Endodermal cell (in vitro differentiated cells): ENCODE measurements at regions not wholly inside any gene's neighbourhood (a gene's known extent, or its start where the extent isn't known, plus 50 kb on each side); places are given as distances from the start of the nearest gene placed in this dataset.
A peak's percentile ranks its signal among the peaks of the same experiment; 100 is the strongest.

Source experiments
- DNase-seq: peaks from one replicate; pipeline ENCODE4 v3.0.0-alpha.2; 2017
- H3K27ac ChIP-seq: 2 replicates; pipeline ENCODE4 v1.5.1; 2013; ENCODE audit warnings: mild to moderate bottlenecking, low read depth, low read length, moderate library complexity
- H3K27me3 ChIP-seq: 2 replicates; pipeline ENCODE4 v1.6.1; 2013; ENCODE audit warnings: mild to moderate bottlenecking, low read length, moderate library complexity; ENCODE audit not compliant: insufficient read depth, control insufficient read depth, poor library complexity, severe bottlenecking
- H3K36me3 ChIP-seq: 2 replicates; pipeline ENCODE4 v1.7.0; 2013; ENCODE audit warnings: mild to moderate bottlenecking, low read length, moderate library complexity; ENCODE audit not compliant: control insufficient read depth, insufficient read depth
- H3K4me1 ChIP-seq: one replicate; pipeline ENCODE4 v1.7.0; 2013; ENCODE audit warnings: low read length; ENCODE audit not compliant: control insufficient read depth, insufficient read depth
- H3K4me3 ChIP-seq: 2 replicates; pipeline ENCODE4 v1.5.1; 2013; ENCODE audit warnings: mild to moderate bottlenecking, low read length, moderate library complexity
- H3K9ac ChIP-seq: 2 replicates; pipeline ENCODE4 v1.6.1; 2013; ENCODE audit warnings: mild to moderate bottlenecking, low read length, moderate library complexity; ENCODE audit not compliant: poor library complexity, severe bottlenecking; ENCODE audit errors: extremely low read depth
- H3K9me3 ChIP-seq: 2 replicates; pipeline ENCODE4 v1.6.1; 2013; ENCODE audit warnings: mild to moderate bottlenecking, low read length, moderate library complexity; ENCODE audit not compliant: control insufficient read depth
- H3K27ac Mint-ChIP-seq: 2 replicates; pipeline ENCODE4 v1.8.0; 2020; ENCODE audit warnings: mixed read lengths
- H3K27me3 Mint-ChIP-seq: 2 replicates; pipeline ENCODE4 v1.8.0; 2021; ENCODE audit warnings: mild to moderate bottlenecking, mixed read lengths; ENCODE audit not compliant: insufficient read depth
- H3K36me3 Mint-ChIP-seq: 2 replicates; pipeline ENCODE4 v1.8.0; 2020; ENCODE audit warnings: low read depth, mixed read lengths
- H3K4me1 Mint-ChIP-seq: 2 replicates; pipeline ENCODE4 v1.8.0; 2020; ENCODE audit warnings: mixed read lengths
- H3K4me3 Mint-ChIP-seq: 2 replicates; pipeline ENCODE4 v1.8.0; 2020; ENCODE audit warnings: mild to moderate bottlenecking, moderate library complexity, mixed read lengths
- H3K9me3 Mint-ChIP-seq: 2 replicates; pipeline ENCODE4 v1.8.0; 2020; ENCODE audit warnings: mild to moderate bottlenecking, mixed read lengths
- CTCF ChIP-seq: fragments of 200-600 bp; sonication (generic); conservative IDR thresholded peaks from 2 replicates; pipeline ENCODE4 v1.5.0; 2021; ENCODE audit warnings: antibody characterized with exemption, mild to moderate bottlenecking
- WGBS, 2 experiments: methylation state at CpG; one replicate each; pipeline versions ENCODE4 v1.1.5 to v1.1.7; 2013; ENCODE audit warnings: missing lambda C conversion rate in 2 of 2, mixed read lengths in 1 of 2; ENCODE audit not compliant: insufficient coverage in 1 of 2, insufficient read length in 1 of 2; 5-methylcytosine and 5-hydroxymethylcytosine counted together

GRCh38 chr13:69566104-69566716 is 541.4 kb upstream of the ATXN8OS start:
- peaks cover 8% of the 10 kb centered on the region for H3K9me3 ChIP-seq
- 95 to 100% methylated on average over 3 to 6 of the region's 6 CpGs for WGBS, 2 experiments
- H3K4me3 Mint-ChIP-seq: no peak overlapping the region
- no peak for TF ChIP-seq CTCF
- H3K4me3 ChIP-seq: no peak overlapping the region
- peaks cover 5% of the 10 kb centered on the region for H3K9me3 Mint-ChIP-seq
- H3K36me3 Mint-ChIP-seq: no peaks in the 10 kb centered on the region
- H3K27me3 ChIP-seq: no peaks in the 10 kb centered on the region
- H3K4me1 ChIP-seq: no peaks in the 10 kb centered on the region
- H3K9ac ChIP-seq: no peak overlapping the region
- no peak overlapping the region for H3K27ac ChIP-seq
- H3K27ac Mint-ChIP-seq: no peak overlapping the region
- no peaks in the 10 kb centered on the region for H3K4me1 Mint-ChIP-seq
- no peaks in the 10 kb centered on the region for H3K36me3 ChIP-seq
- no peaks in the 10 kb centered on the region for H3K27me3 Mint-ChIP-seq
- DNase-seq: no peak

DNA sequence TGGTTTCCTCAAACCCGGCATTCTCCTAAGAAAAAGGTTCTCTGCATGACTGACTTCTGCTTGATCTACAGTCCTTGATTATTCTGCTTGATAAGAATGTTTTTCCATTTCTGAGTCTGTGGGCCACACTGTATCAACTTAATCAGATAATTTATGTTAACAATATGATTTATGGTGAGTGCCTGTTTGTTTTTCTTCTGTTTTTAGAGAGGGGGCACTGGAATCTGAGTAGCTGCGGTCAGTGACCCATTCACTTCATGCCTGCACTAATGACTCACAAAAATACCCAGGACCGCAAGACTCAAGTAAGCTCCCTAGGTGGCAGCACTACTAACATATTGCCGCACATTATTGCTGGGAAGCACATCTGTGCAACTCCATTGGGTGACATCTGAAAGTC is 542.3 kb upstream of the ATXN8OS start:
- no peaks in the 10 kb centered on the region for H3K4me1 ChIP-seq
- 50 to 57% methylated on average over 2 to 4 of the region's 4 CpGs for WGBS, 2 experiments
- no peaks in the 10 kb centered on the region for H3K27me3 Mint-ChIP-seq
- no peaks in the 10 kb centered on the region for H3K27me3 ChIP-seq
- no peak overlapping the region for H3K27ac ChIP-seq
- H3K4me3 Mint-ChIP-seq: no peak overlapping the region
- no peak overlapping the region for H3K27ac Mint-ChIP-seq
- no peak overlapping the region for H3K4me3 ChIP-seq
- H3K9ac ChIP-seq: no peak overlapping the region
- peaks cover 8% of the 10 kb centered on the region for H3K9me3 ChIP-seq
- H3K36me3 Mint-ChIP-seq: no peaks in the 10 kb centered on the region
- peak; percentile 77 for DNase-seq
- H3K9me3 Mint-ChIP-seq: peaks cover 5% of the 10 kb centered on the region
- no peaks in the 10 kb centered on the region for H3K4me1 Mint-ChIP-seq
- H3K36me3 ChIP-seq: no peaks in the 10 kb centered on the region
- TF ChIP-seq CTCF: peak; percentile 76

DNA sequence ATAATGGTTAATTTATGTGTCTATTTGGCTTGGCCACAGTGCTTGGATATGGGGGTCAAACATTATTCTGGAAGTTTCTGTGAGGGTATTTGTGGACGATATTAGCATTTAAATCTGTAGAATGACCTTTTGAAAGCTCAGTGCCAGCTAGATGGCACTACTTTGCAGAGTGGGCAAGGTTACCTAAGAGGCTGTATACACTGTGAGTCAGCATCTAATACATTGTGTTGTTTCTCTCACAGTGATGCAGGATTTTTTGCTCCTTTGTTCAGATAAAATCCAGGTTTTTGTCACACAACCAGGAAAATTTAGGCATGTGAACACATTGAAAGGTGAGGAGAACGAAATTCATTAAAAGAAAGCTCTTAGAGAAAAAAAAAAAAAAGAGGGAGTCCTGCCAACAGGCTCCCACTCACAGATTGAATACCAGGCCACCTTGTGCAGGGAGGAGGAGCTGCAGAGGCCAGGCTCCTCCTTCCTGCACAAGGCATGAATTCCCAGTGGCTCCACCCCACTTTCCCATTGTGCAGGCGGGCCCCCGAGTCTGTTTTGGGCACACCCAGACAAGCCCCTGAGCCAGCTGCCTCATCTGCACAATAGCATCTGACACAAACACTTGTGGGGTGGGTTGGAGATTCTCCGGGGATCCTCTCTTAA is 551.0 kb upstream of the ATXN8OS start:
- H3K4me3 Mint-ChIP-seq: no peak overlapping the region
- Histone ChIP-seq H3K9me3 (no peaks in the 10 kb centered on the region), H3K4me1 (no peaks in the 10 kb centered on the region), H3K27me3 (no peaks in the 10 kb centered on the region), H3K4me3 (no peak overlapping the region), H3K27ac (no peak overlapping the region), H3K36me3 (no peaks in the 10 kb centered on the region), H3K9ac (no peak overlapping the region)
- no peaks in the 10 kb centered on the region for H3K9me3 Mint-ChIP-seq
- H3K27me3 Mint-ChIP-seq: no peaks in the 10 kb centered on the region
- no peaks in the 10 kb centered on the region for H3K4me1 Mint-ChIP-seq
- no peak for DNase-seq
- 89% methylated on average over 4 of the region's 5 CpGs; no CpG with 5 or more reads in 1 of the 2 experiments for WGBS, 2 experiments
- TF ChIP-seq CTCF: no peak
- H3K27ac Mint-ChIP-seq: no peak overlapping the region
- no peaks in the 10 kb centered on the region for H3K36me3 Mint-ChIP-seq
